H1 (cell line): ENCODE measurements at regions not wholly inside any gene's neighbourhood (a gene's known extent, or its start where the extent isn't known, plus 50 kb on each side); places are given as distances from the start of the nearest gene placed in this dataset.

Experiments used
- CTCF ChIA-PET: fragments of 300-600 bp; sonication (Branson Sonifier 250); formaldehyde crosslinking; loops from one replicate; lab custom pipeline; 2021; ENCODE audit not compliant: partially characterized antibody; lab: Charles Lee
- POLR2A ChIA-PET: fragments of 300-600 bp; sonication (Branson Sonifier 250); formaldehyde crosslinking; loops from one replicate; lab custom pipeline; 2021; ENCODE audit warnings: inconsistent platforms; ENCODE audit not compliant: partially characterized antibody; lab: Charles Lee
- DNase-seq, 2 experiments: peaks; one replicate each; pipeline versions ENCODE4 v3.0.0 to v3.0.0-alpha.2; 2010 to 2022; ENCODE audit warnings: low spot score in 2 of 2, low read depth in 1 of 2, mixed read lengths in 1 of 2
- FAIRE-seq: peaks from 2 replicates; lab custom pipeline; 2011; peaks lifted over from hg19 to GRCh38; lab: Jason Lieb, UNC
- H2AFZ ChIP-seq: 2 replicates; pipeline ENCODE4 v1.8.1; 2012; ENCODE audit warnings: low read length, inconsistent platforms
- H2AK5ac ChIP-seq: 2 replicates; pipeline ENCODE4 v1.6.1; 2013; ENCODE audit warnings: low read depth, low read length
- H2BK120ac ChIP-seq: replicated peaks from 2 replicates; pipeline ENCODE3; 2013; ENCODE audit warnings: low read depth, low read length, inconsistent platforms
- H2BK12ac ChIP-seq: 2 replicates; pipeline ENCODE4 v1.6.1; 2013; ENCODE audit warnings: low read depth, low read length
- H2BK15ac ChIP-seq: 2 replicates; pipeline ENCODE4 v1.6.1; 2013; ENCODE audit warnings: low read length
- H2BK20ac ChIP-seq: 2 replicates; pipeline ENCODE4 v1.6.1; 2013; ENCODE audit warnings: low read length
- H2BK5ac ChIP-seq: 2 replicates; pipeline ENCODE4 v1.6.1; 2013; ENCODE audit warnings: low read depth, low read length
- H3K14ac ChIP-seq: 2 replicates; pipeline ENCODE4 v1.6.1; 2013; ENCODE audit warnings: inconsistent platforms; ENCODE audit not compliant: insufficient read length
- H3K18ac ChIP-seq: 2 replicates; pipeline ENCODE4 v1.6.1; 2013; ENCODE audit warnings: low read length; ENCODE audit errors: extremely low read depth
- H3K23ac ChIP-seq: 2 replicates; pipeline ENCODE4 v1.6.1; 2013; ENCODE audit warnings: inconsistent platforms; ENCODE audit not compliant: insufficient read length
- H3K23me2 ChIP-seq: 2 replicates; pipeline ENCODE4 v1.6.1; 2013; ENCODE audit warnings: low read depth, low read length
- H3K27ac ChIP-seq: 2 replicates; pipeline ENCODE4 v1.6.1; 2011; ENCODE audit warnings: low read depth, low read length, inconsistent platforms
- H3K27me3 ChIP-seq, 4 experiments: replicated peaks in 1 of 4; 1 replicate in 1 of 4; 2 replicates in 3 of 4; pipeline versions ENCODE4 v1.6.1 to v1.8.1; 2011 to 2013; ENCODE audit warnings: low read length in 3 of 4, mild to moderate bottlenecking in 3 of 4, inconsistent platforms in 2 of 4, mixed read lengths in 2 of 4, moderate library complexity in 1 of 4; ENCODE audit not compliant: control insufficient read depth in 3 of 4, insufficient read depth in 3 of 4; ENCODE audit errors: extremely low read depth in 1 of 4
- H3K36me3 ChIP-seq, 4 experiments: 2 replicates each; pipeline versions ENCODE4 v1.6.1 to v1.8.1; 2011 to 2013; ENCODE audit warnings: mild to moderate bottlenecking in 4 of 4, low read length in 3 of 4, moderate library complexity in 2 of 4, control low read depth in 1 of 4, inconsistent platforms in 1 of 4; ENCODE audit not compliant: insufficient read depth in 4 of 4, control insufficient read depth in 2 of 4
- H3K4ac ChIP-seq: replicated peaks from 2 replicates; pipeline ENCODE3; 2013; ENCODE audit warnings: low read length, low read depth, mixed read lengths, inconsistent platforms; ENCODE audit not compliant: insufficient read length
- H3K4me1 ChIP-seq, 4 experiments: replicated peaks in 1 of 4; 1 replicate in 1 of 4; 2 replicates in 3 of 4; pipeline versions ENCODE4 v1.6.1 to v1.8.1; 2011 to 2013; ENCODE audit warnings: low read length in 3 of 4, inconsistent platforms in 2 of 4, mixed read lengths in 1 of 4; ENCODE audit not compliant: insufficient read depth in 4 of 4, control insufficient read depth in 3 of 4
- H3K4me2 ChIP-seq, 2 experiments: 2 replicates each; pipeline versions ENCODE4 v1.6.1 to v1.8.1; 2011 to 2013; ENCODE audit warnings: low read depth in 2 of 2, low read length in 2 of 2, control low read depth in 1 of 2, inconsistent platforms in 1 of 2, mild to moderate bottlenecking in 1 of 2; ENCODE audit not compliant: insufficient read depth in 1 of 2
- H3K4me3 ChIP-seq, 4 experiments: fragments of 200-600, 300-600 bp in 1 of 4; sonication (generic), shearing (Covaris generic), sonication (Bioruptor Twin) in 1 of 4; 2 replicates each; pipeline versions ENCODE4 v1.5.1 to v1.8.1; 2011 to 2016; ENCODE audit warnings: low read length in 4 of 4, low read depth in 3 of 4, control low read depth in 2 of 4, inconsistent platforms in 2 of 4, mild to moderate bottlenecking in 2 of 4, mixed read lengths in 1 of 4, moderate library complexity in 1 of 4; ENCODE audit not compliant: insufficient read depth in 2 of 4; ENCODE audit errors: extremely low read depth in 1 of 4
- H3K56ac ChIP-seq: replicated peaks from 2 replicates; pipeline ENCODE3; 2013; ENCODE audit warnings: low read depth, mild to moderate bottlenecking, mixed read lengths, low read length, inconsistent platforms; ENCODE audit not compliant: insufficient read length
- H3K79me1 ChIP-seq: 2 replicates; pipeline ENCODE4 v1.6.1; 2013; ENCODE audit warnings: low read depth, low read length, control low read depth
- H3K79me2 ChIP-seq, 2 experiments: 2 replicates each; pipeline versions ENCODE4 v1.6.1 to v1.8.1; 2012 to 2013; ENCODE audit warnings: low read length in 2 of 2, mild to moderate bottlenecking in 2 of 2, inconsistent platforms in 1 of 2; ENCODE audit not compliant: insufficient read depth in 2 of 2, control insufficient read depth in 1 of 2
- H3K9ac ChIP-seq, 4 experiments: replicated peaks in 1 of 4; 1 replicate in 1 of 4; 2 replicates in 3 of 4; pipeline versions ENCODE4 v1.6.1 to v1.8.1; 2011 to 2013; ENCODE audit warnings: low read depth in 3 of 4, low read length in 3 of 4, control low read depth in 2 of 4, mild to moderate bottlenecking in 2 of 4, moderate library complexity in 2 of 4, inconsistent platforms in 1 of 4; ENCODE audit errors: extremely low read depth in 1 of 4
- H3K9me3 ChIP-seq, 2 experiments: 2 replicates each; pipeline versions ENCODE4 v1.6.1 to v1.8.1; 2012 to 2013; ENCODE audit warnings: mild to moderate bottlenecking in 2 of 2, moderate library complexity in 2 of 2, control low read depth in 1 of 2, inconsistent platforms in 1 of 2, low read depth in 1 of 2, low read length in 1 of 2, mixed read lengths in 1 of 2; ENCODE audit not compliant: insufficient read depth in 2 of 2
- H4K20me1 ChIP-seq, 2 experiments: replicated peaks in 1 of 2; 2 replicates each; pipeline versions ENCODE3 to v1.8.1; 2011 to 2013; ENCODE audit warnings: inconsistent platforms in 2 of 2, low read length in 2 of 2, mild to moderate bottlenecking in 1 of 2; ENCODE audit not compliant: insufficient read depth in 2 of 2, control insufficient read depth in 1 of 2
- H4K5ac ChIP-seq: 2 replicates; pipeline ENCODE4 v1.6.1; 2013; ENCODE audit warnings: low read length, low read depth, mixed read lengths, inconsistent platforms; ENCODE audit not compliant: insufficient read length
- H4K8ac ChIP-seq: 2 replicates; pipeline ENCODE4 v1.8.0; 2013; ENCODE audit warnings: mild to moderate bottlenecking, moderate library complexity, low read length, inconsistent platforms; ENCODE audit not compliant: insufficient read depth; ENCODE audit errors: extremely low read depth
- H4K91ac ChIP-seq: replicated peaks from 2 replicates; pipeline ENCODE3; 2013; ENCODE audit warnings: low read length, mixed read lengths, inconsistent platforms; ENCODE audit not compliant: insufficient read length
- CTBP2 ChIP-seq: IDR thresholded peaks from 2 replicates; pipeline ENCODE4 v1.7.0; 2011; ENCODE audit warnings: borderline replicate concordance, mild to moderate bottlenecking, moderate library complexity, mixed read lengths, low read length; ENCODE audit not compliant: insufficient read depth, insufficient read length
- GTF2F1 ChIP-seq: IDR thresholded peaks from 2 replicates; pipeline ENCODE4 v1.6.1; 2012; ENCODE audit warnings: low read depth, low read length, improper control_type of control experiment, borderline replicate concordance
- HDAC6 ChIP-seq: IDR thresholded peaks from one replicate; pipeline ENCODE4 v1.7.1; 2012; ENCODE audit warnings: low read depth, mild to moderate bottlenecking, inconsistent platforms, low read length, moderate library complexity
- NRF1 ChIP-seq: IDR thresholded peaks from 2 replicates; pipeline ENCODE4 v1.6.1; 2011; ENCODE audit warnings: mild to moderate bottlenecking, low read depth, low read length, improper control_type of control experiment
- RAD21 ChIP-seq, 2 experiments: IDR thresholded peaks in 1 of 2; conservative IDR thresholded peaks in 1 of 2; 2 replicates each; pipeline ENCODE4 v1.6.1; 2011; ENCODE audit warnings: low read depth in 2 of 2, low read length in 2 of 2, improper control_type of control experiment in 1 of 2, inconsistent platforms in 1 of 2, mild to moderate bottlenecking in 1 of 2, moderate library complexity in 1 of 2
- SIN3A ChIP-seq, 2 experiments: IDR thresholded peaks in 1 of 2; conservative IDR thresholded peaks in 1 of 2; 2 replicates each; pipeline ENCODE4 v1.6.1; 2011 to 2012; ENCODE audit warnings: low read length in 2 of 2, improper control_type of control experiment in 1 of 2, low read depth in 1 of 2, mild to moderate bottlenecking in 1 of 2
- TBP ChIP-seq: IDR thresholded peaks from 2 replicates; pipeline ENCODE4 v1.6.1; 2011; ENCODE audit warnings: low read depth, low read length, improper control_type of control experiment
- WGBS, 2 experiments: shearing (Covaris generic) in 1 of 2; methylation state at CpG; one replicate each; pipeline versions ENCODE4 v1.1.6 to v1.1.7; 2013 to 2015; ENCODE audit warnings: low lambda C conversion rate in 2 of 2, mixed read lengths in 2 of 2, inconsistent platforms in 1 of 2, low coverage in 1 of 2, missing lambda C conversion rate in 1 of 2; ENCODE audit not compliant: insufficient replicate concordance in 2 of 2, insufficient coverage in 1 of 2, insufficient read length in 1 of 2; ENCODE audit errors: extremely low coverage in 1 of 2, missing lambda C conversion rate in 1 of 2; 5-methylcytosine and 5-hydroxymethylcytosine counted together

GRCh38 chr2:53543083-53543482 lies 224.5 kb upstream of the CHAC2 start:
- ChIA-PET CTCF (no interaction called here), POLR2A (no interaction called here)
- no peaks in the 10 kb centered on the region for H3K27me3 ChIP-seq
- H4K8ac ChIP-seq = no peak overlapping the region
- H2AFZ ChIP-seq = no peak overlapping the region
- no peak overlapping the region for H3K14ac ChIP-seq
- H3K4me1 ChIP-seq = peaks cover 0 to 4% (median 0%) of the 10 kb centered on the region in 4 experiments; a peak in 1 of 7 replicates
- H3K56ac ChIP-seq = no peak overlapping the region
- no peak overlapping the region for H4K5ac ChIP-seq
- no peak overlapping the region for H2BK15ac ChIP-seq
- H2AK5ac ChIP-seq = no peak overlapping the region
- H2BK12ac ChIP-seq = no peak overlapping the region
- H4K20me1 ChIP-seq = no peaks in the 10 kb centered on the region
- DNase-seq (no peak), FAIRE-seq (no peak)
- peaks cover 9 to 13% of the 10 kb centered on the region in 2 experiments; a peak in 3 of 4 replicates for H3K9me3 ChIP-seq
- H3K23me2 ChIP-seq = no peaks in the 10 kb centered on the region
- H3K79me2 ChIP-seq = no peaks in the 10 kb centered on the region
- TF ChIP-seq RAD21 (IDR thresholded peaks at IDR 0.05 in 1 of 2, conservative IDR thresholded peaks at IDR 0.05 in 1 of 2; ENCODE audit: low read depth in 2 of 2, low read length in 2 of 2) = no peak
- no peak for TF ChIP-seq GTF2F1
- no peak for TF ChIP-seq SIN3A (conservative IDR thresholded peaks at IDR 0.05 in 1 of 2, IDR thresholded peaks at IDR 0.05 in 1 of 2; ENCODE audit: low read depth in 1 of 2, low read length in 2 of 2)
- TF ChIP-seq CTBP2 = no peak
- TF ChIP-seq HDAC6 = no peak
- no peak for TF ChIP-seq TBP
- TF ChIP-seq NRF1 = no peak
- H3K4ac ChIP-seq = no peak overlapping the region
- H3K9ac ChIP-seq = no peak overlapping the region
- H3K4me3 ChIP-seq = no peak overlapping the region
- WGBS, 2 experiments = 76% methylated on average over 1 of the region's 1 CpG; no CpG with 5 or more reads in 1 of the 2 experiments
- no peak overlapping the region for H3K27ac ChIP-seq
- H3K79me1 ChIP-seq = no peaks in the 10 kb centered on the region
- H2BK5ac ChIP-seq = no peak overlapping the region
- H4K91ac ChIP-seq = no peak overlapping the region
- H3K36me3 ChIP-seq = no peaks in the 10 kb centered on the region
- H3K18ac ChIP-seq = no peak overlapping the region
- H2BK20ac ChIP-seq = no peak overlapping the region
- H3K23ac ChIP-seq = no peak overlapping the region
- no peak overlapping the region for H2BK120ac ChIP-seq
- no peak overlapping the region for H3K4me2 ChIP-seq
